GM18870 (cell line): ENCODE measurements at regions not wholly inside any gene's neighbourhood (a gene's known extent, or its start where the extent isn't known, plus 50 kb on each side); places are given as distances from the start of the nearest gene placed in this dataset.
"Not testable (repeated sequence)": the region's sequence is repeated elsewhere in the genome, so short reads cannot be mapped to it uniquely, and the experiment has no call there.

Source experiments
- ATAC-seq: cut with Tn5 transposase; IDR thresholded peaks from one replicate; pipeline ENCODE4 v1.9.1; 2021; ENCODE audit warnings: moderate library complexity; ENCODE audit not compliant: unreplicated experiment

DNA sequence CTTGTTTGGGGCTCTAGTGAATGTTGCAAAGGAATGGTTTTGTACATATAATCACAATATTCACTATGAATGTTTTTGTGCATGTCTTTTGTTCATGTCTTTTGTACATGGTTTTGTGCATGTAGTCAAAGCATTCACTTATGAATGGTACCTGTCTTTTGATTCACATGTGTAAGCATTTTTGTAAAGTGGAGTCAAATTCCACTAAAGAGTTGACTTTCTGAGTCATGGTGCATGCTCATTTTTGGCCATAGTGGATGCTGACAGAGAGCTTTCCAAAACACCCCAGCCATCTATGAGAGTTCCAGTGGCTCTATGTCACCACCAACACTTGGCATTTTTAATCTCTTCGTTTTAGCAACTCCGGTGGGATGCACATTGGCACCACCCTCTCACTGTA is 1185.9 kb upstream of the TMEM132C start:
- no peak for ATAC-seq

DNA sequence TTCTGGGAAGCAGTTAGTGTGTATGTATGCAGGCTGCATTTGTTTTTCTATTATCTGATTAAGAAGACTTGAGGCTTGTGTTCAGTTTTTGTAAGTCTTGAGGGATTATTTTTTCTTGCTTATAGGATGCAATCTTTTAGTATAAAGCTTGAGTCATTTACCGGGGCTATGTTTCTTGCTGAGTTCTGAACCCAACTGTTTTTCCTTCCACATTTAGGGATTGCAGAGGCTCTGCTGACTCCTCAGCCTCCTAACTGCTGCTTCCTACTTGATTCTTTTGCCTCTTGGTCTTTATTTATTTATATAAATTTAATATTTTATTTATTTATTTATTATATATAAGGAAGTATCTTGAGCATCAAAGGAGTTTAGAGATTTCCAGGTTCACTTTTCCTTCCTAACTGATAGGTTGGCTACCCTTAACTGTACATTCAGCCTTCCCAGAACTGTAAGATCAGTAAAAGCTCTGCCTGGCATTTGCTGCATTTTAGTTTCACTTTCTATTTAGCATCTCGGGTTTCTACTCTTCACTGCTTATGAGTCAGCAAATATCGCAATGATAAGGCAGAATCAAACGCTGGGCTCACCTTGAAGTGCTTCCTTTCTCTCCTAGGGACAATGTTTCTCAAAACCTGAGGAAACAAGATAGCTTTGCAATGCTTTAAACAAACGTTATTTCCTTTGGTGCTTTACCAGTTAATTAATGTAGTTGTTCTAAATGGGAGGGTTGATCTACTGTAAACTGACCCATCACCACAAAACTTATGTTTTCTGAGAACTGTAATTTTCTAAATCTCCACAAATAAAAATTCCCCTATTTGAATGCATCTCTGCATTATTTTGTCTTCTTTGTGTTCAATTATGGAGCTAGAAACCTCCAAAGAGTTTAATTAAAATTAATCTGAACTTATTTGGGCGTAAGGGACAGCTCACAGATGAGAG is 1183.7 kb upstream of the TMEM132C start:
- ATAC-seq: peak; percentile 98

DNA sequence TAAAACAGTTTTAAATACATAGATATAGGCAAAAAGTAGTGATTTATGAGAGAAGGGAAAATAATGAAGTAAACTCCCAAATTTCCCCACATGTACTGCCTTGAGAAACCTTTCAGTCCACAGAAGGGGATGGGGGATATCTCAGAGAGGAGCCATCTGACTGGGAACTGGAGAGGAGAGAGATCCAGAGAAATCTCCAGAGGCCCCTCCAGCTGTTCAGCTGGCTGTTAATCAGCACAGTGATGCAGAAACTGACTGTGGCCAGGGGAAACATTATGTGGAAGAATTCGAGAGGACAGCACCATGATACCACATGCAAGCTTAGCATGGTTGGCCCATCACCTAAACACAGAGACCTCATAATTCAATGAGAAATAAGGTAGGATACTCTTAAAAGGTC is 1165.9 kb upstream of the TMEM132C start:
- no peak for ATAC-seq

DNA sequence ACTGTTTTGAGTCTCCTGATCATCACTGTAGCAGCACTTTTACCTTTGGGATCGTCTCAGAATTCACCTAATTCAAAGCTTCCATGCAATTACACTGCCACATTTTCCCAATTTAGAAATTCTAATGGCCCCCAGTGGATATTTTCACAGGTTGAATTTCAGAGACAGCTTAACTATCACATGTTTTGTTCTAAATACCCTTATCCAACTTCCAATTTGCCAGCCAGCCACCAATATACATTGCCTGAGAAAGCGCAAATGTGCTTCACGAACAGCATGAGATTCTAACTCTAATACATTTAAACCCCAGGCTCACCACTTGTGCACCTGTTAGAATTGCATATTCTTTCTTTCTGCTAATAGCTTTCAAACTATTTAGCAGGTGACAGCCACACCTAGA is 1160.9 kb upstream of the TMEM132C start:
- no peak for ATAC-seq

DNA sequence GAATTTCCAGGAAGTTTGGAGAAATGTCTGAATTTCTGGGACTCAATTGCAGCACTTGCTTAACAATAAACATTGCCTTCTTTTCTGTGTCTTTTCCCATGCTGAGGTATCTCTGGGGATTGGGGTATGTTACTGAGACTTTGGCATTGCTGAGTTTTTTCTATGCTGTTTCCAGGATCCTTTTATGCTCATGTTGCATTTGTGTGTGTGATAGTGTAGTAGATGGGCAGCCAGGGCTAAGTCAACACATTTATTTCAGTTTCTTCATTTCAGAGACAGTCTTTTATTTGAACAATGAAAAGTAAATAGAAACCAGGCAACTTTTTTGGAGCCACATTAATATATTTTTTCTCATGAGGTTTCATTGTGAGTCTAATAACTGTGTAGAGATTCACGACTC is 1160.3 kb upstream of the TMEM132C start:
- ATAC-seq: no peak

DNA sequence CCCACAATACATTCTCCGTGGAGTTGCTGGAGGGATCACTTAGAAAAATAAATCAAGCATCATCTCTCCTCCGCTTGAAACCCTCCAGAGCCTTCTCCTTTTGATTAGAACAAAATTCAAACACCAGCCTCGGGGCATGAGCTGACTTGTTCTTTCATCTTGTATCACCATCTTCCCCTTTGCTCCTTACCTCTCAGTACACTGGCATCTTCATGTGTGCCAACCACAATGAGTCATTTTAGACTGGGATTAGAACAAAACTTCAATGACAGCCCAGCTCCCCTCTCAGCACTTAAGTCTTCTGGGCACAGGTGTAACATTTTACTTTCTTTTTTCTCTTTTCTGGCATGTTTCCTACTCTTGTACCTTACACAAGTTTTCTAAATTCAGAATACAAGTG is 1159.2 kb upstream of the TMEM132C start:
- peak; percentile 62 for ATAC-seq

DNA sequence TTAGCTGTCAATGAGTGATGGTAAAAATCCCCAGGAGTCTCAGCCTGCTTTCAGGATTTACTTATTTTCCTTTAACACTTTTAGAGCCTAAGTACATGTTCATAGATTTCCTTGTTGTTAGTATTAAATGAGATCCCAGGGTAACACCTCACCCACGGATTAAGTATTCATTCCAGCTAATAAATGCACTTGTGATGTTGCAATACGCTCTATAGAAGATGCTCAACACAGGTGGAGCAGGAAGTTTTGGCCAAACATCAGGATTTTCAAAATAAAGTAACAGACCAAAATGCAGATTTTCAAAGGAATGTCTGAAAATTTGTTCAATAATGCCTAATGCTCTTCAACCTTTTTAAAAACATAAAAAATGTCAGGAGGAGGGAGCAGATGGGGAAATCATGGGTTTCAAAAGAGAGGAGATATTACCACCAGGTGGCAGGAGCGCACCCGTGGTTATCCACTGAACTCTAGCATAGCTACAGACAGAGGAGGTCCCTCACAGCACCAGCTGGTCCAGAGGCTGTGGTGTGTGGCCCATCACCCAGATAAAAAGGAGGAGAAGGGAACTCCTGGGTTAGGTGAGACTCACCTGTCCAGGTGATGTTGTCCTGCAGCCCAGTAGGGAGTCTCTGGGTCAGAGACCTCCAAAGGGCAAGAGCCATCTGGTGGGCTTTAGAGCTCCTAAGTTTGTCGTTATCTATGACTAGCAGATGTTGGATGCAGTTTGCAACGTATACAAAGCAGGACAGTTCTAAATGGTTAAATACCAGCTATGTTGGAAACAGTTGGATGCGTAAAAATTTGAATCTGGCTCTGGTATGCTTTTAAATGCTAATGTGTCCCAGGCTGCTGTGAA is 1158.4 kb upstream of the TMEM132C start:
- ATAC-seq: peak; percentile 90

DNA sequence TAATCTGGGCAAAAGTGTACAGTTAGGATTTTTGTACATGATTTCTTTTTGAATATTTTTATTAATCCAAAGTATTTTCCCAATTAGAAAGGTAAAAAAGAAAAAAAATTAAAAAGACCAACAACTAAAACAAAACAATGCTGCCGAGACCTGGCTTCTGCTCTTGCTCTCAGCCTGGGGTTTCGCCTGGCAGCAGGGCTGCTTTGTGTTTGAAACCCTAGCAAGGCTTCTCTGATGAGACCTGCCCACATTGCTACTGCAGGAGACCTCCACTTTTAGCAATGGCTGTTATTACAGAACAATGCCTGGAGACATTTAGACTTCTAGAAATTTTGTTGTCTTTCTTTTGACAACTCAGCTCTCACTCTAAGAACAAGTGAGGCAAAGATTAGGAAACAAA is 1153.0 kb upstream of the TMEM132C start:
- no peak for ATAC-seq

DNA sequence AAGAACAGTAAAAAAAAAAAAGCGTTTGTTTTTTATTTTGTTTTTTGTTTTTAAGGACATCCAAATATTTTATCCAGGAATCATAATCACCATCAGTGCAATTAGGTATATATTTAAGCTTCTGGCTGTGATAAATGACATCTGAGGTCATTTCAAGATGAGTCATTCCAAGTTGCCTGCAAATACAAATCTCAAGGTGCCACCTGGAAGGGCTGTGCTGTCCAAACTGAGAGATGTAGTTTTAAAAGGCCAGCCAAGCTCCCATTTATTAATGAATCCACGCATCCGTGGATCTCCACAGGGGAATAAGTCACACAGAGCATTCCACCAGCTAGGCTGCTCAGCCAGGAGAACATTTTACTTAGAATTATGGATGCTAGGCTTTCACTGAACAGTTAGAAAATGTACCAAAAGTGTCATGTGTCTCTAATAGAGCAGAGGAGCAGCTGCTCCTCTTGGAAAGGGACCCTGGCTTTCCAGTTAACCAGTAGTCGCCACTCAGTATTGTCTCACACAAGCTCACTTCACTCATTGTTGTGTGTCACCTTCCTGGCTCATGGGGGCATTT is 1151.4 kb upstream of the TMEM132C start:
- ATAC-seq: no peak

DNA sequence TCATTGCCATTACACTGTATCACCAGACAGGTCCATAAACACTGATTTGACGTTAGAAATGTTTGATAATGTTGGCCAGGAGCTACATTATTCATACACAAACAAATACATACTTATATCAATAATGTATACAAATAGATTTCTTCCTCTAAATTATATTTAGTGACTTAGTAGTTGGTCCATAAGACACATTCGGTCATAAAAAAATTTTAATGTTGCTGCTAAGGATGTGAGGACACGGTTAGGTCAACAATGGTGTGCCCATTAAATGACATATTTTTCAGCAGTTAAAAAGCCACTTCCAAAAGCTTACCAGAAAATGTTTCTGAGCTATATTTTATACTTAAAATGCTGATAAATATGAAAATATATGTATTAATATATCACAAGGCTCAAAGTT is 1148.7 kb upstream of the TMEM132C start:
- no peak for ATAC-seq

DNA sequence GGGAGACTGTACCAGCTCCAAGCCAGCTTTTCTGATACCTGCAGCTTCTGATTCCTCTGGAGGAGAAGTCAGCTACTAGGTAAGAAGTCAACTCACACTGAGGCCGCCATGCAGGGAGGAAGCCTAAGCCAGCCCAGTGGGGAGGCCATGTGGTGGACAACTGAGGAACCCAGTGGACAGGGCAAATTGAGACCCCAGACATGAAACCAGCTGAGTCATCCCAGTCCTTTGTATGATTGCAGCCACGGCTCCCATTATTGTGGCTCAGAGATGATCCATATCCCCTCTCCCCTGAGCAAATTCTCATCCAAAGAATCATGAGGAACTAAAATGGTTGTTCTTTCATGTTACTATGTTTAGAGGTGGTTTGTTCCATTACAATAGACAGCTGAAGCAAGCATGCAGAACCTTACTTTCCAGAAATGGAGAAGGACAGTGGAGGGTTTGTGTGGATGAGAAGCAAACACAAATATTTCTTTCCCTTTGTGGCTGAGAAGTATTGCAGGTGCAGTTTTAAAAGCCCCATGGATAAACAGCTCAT is 1147.3 kb upstream of the TMEM132C start:
- ATAC-seq: no peak

DNA sequence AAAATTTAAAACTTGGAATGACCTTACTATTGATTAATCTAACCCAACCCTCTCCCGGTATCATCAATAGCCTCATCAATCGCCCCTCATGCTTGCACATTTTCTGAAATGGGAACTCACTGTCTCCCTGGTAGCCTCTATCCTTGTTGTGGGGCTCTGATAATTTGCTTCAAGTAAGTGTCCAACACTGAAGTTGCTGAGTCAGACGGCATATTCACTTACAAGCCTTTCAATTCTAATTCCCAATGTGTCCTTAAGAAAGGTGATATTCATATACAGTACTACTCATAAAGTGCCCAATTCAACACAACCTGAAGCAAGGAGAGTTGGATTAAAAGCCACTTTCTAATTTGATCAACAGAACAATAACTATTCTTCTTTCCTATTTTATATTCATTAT is 1146.1 kb upstream of the TMEM132C start:
- no peak for ATAC-seq

DNA sequence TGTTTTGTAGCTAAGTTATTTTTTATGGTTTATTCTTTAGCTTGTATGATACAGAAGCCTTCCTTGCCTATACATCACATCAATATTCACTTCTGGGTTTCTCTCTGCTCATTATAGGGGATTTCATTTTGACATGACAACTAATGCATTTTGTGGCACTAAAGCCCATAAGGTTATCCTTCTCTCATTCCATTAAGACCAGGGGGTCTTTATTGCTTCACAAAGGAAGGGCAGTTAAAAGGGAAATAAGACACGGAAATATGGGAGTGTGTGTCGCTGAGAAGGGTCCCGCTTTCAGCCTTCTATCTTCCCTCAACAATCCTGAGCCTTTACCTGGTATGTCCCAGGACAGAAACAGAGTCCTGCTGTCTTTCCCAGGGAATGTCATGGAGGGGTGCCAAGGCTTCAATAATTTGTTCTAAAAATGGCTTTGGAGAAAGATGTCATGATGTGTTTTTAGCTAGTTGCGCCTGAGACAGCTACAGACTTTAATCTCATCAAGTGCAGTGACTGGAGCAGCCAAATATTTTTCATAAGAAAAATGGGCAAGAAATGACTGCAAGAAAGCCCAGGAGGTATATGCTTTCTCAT is 1145.4 kb upstream of the TMEM132C start:
- no peak for ATAC-seq

DNA sequence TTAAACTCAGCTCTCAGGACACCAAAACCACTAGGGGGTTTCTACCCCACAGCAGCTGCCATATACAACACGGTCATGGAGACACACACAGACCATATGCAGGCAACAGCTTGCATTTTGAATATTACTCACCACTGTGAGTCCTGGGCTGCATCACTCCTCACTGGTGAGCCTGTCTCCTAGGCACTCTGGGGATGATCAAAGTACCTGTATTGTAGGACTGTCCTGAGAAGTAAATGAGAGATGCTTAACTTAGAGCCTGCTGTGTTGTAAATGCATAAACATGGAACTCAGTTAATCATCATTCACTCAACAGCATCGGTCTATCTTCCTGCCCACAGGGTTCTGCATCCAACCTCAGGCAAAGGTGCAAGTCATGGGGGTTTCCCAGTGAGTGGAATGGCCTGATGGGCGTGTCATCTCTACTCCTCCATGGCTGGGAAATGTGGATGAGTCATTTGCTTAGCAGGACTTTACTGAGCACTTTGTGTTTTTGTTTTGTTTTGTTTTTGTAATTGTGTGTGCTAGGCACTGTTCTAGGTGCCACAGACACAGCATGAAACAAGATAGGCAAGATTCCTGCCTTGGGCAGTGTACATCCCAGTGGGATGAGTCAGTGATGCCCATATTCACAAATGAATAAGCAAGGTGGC is 1141.2 kb upstream of the TMEM132C start:
- peak; percentile 87 for ATAC-seq

DNA sequence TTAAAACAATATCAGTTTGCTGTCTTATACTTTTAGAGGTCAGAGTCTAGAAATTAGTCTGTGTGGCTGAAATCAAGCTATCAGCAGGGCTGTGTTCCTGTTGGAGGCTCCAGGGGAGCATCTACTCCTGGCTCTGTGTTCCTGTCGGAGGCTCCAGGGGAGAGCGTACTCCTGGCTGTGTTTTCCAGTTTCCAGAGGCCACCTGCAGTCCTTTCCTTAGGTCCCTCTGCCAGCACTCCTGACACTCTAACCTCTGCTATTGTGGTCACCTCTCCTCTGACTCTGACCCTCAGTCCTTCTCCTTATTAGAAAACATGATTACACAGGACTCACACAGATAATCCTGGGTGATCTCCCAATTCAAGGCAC is 1140.7 kb upstream of the TMEM132C start:
- ATAC-seq: no peak

DNA sequence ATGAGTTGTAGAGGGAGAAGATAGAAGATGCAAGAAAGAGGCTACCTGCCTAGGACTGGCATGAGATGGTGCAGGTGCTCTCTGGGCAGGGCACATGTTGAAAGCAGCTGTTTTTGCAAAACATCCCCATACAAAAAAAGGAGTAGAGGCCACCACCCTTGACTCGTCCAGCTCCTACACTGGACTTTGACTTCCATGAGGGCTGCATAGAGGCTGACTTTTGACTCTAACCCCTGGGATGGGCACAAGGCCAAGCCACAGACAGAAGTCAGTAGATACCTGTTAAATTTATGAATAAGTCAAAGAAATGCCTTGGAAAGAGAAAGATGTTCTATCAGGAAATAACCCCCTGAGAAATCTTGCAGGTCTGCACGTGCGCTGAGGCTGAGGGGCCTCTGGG is 1139.1 kb upstream of the TMEM132C start:
- ATAC-seq: no peak

DNA sequence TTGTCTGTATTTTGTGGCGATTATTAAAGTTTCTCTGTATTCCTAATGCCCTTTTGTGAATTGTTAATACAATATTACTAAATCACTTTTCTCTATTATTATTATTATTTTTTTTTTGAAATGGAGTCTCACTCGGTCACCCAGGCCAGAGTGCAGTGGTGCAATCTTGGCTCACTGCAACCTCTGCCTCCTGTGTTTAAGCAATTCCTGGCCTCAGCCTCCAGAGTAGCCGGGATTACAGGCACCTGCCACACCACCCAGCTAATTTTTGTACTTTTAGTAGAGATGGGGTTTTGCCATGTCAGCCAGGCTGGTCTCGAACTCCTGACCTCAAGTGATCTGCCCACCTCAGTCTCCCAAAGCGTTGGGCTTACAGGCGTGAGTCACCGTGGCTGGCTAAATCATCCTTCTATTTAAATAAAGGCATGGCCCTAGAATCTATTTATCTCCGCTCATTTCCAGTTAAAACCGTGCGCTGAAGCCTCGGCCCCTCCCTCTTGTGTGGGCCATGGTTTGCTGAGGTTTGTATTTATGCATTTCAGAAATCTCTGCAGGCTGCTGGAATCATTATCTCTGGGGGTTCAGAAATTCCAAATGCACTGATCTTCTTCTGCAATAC is 1136.4 kb upstream of the TMEM132C start:
- no peak for ATAC-seq

DNA sequence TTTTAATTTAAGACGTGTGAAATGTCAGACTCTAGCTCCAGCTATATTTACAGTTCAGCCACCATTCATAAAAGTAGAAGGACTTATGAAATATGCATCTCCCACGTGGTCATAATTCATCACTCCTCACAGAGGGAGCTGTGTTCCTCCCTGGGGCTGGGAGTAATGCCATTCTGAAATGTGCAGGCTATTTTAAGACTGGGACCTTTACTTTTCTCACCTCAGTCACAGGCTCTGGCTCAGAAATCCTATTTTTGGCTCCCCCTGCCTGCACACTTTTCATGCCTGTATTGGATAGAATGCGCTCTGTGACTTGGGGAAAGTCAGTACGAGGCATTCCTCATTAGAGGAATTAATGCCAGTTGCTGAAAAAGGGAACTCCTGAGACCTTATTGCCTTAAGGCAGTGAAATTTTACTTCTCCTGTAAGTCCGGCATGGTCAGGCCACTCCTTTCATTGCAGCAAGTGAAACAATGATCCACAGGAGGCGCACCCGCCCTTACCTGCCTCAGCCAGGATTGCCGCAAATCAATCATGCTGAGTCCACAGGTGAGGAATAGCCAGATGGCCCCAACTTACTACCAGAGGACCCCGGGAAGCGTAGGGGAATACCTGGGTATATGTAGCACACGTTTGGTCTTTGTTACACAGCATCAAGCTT is 1133.2 kb upstream of the TMEM132C start:
- no peak for ATAC-seq

DNA sequence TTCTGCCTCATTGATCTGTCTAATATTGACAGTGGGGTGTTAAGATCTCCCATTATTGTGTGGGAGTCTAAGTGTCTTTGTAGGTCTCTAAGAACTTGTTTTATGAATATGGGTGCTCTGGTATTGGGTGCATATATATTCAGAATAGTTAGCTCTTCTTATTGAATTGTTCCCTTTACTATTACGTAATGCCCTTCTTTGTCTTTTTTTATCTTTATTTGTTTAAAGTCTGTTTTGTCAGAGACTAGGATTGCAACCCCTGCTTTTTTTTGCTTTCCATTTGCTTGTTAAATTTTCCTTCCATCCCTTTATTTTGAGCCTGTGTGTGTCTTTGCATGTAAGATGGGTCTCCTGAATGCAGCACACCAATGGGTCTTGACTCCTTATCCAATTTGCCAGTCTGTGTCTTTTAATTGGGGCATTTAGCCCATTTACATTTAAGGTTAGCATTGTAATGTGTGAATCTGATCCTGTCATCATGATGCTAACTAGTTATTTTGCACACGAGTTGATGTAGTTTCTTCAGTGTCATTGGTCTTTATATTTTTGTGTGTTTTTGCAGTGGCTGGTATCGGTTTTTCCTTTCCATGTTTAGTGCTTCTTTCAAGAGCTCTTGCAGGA is 1126.0 kb upstream of the TMEM132C start:
- ATAC-seq: not testable (repeated sequence)
